ENCODE measurements at regions not wholly inside any gene's neighbourhood (a gene's known extent, or its start where the extent isn't known, plus 50 kb on each side); places are given as distances from the start of the nearest gene placed in this dataset.
A peak's percentile ranks its signal among the peaks of the same experiment; 100 is the strongest.

GRCh38 chr1:201619513-201619912 is 80.6 kb downstream of the NAV1 start:
- H3K4me1 Mint-ChIP-seq = peaks cover 16% of the 10 kb centered on the region
- H3K27me3 Mint-ChIP-seq (ENCODE audit: low read depth) = peaks cover 14% of the 10 kb centered on the region
- no peaks in the 10 kb centered on the region for H3K36me3 Mint-ChIP-seq (ENCODE audit: low read depth)
- no peak overlapping the region for H3K27ac Mint-ChIP-seq (ENCODE audit: unreplicated experiment)
- no peaks in the 10 kb centered on the region for H3K9me3 Mint-ChIP-seq
- no peak overlapping the region for H3K4me3 Mint-ChIP-seq
- DNase-seq (ENCODE audit: low read depth, low spot score) = no peak
- no peak for TF ChIP-seq CTCF (conservative IDR thresholded peaks at IDR 0.05)

GRCh38 chr1:201622353-201622752 is 83.4 kb downstream of the NAV1 start:
- H3K9me3 Mint-ChIP-seq = no peaks in the 10 kb centered on the region
- no peak for DNase-seq (ENCODE audit: low read depth, low spot score)
- H3K27me3 Mint-ChIP-seq (ENCODE audit: low read depth) = no peaks in the 10 kb centered on the region
- H3K4me3 Mint-ChIP-seq = no peak overlapping the region
- no peak for TF ChIP-seq CTCF (conservative IDR thresholded peaks at IDR 0.05)
- H3K4me1 Mint-ChIP-seq = peaks cover 16% of the 10 kb centered on the region
- peak overlapping the region; percentile 73 for H3K27ac Mint-ChIP-seq (ENCODE audit: unreplicated experiment)
- H3K36me3 Mint-ChIP-seq (ENCODE audit: low read depth) = no peaks in the 10 kb centered on the region

DNA sequence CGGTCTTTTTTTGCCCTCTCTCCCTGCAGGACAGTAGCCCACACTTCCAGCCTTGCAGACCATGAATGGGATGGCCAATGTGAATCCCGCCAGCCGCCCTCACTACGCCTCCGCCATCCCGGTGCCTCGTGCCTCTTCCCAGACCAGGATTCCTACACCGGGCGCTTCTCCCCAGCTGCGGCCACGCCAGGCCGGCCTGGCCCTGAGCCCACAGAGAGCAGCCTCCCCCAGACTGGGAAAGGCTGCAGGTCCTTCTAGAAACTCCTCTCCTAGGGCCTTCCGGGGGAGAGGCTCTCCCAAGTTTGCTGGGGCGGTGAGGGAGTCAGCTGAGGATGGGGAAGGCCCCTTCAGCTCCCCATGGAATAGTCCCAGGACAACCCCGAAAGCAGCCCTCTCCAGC is 83.9 kb downstream of the NAV1 start:
- H3K27me3 Mint-ChIP-seq (ENCODE audit: low read depth) = no peaks in the 10 kb centered on the region
- H3K9me3 Mint-ChIP-seq = no peaks in the 10 kb centered on the region
- no peak overlapping the region for H3K4me3 Mint-ChIP-seq
- no peaks in the 10 kb centered on the region for H3K36me3 Mint-ChIP-seq (ENCODE audit: low read depth)
- DNase-seq (ENCODE audit: low read depth, low spot score) = no peak
- H3K27ac Mint-ChIP-seq (ENCODE audit: unreplicated experiment) = no peak overlapping the region
- TF ChIP-seq CTCF (conservative IDR thresholded peaks at IDR 0.05) = no peak
- peaks cover 20% of the 10 kb centered on the region for H3K4me1 Mint-ChIP-seq

- no peak for TF ChIP-seq CTCF (conservative IDR thresholded peaks at IDR 0.05)
- no peak overlapping the region for H3K4me3 Mint-ChIP-seq
- H3K27ac Mint-ChIP-seq (ENCODE audit: unreplicated experiment) = no peak overlapping the region
- no peaks in the 10 kb centered on the region for H3K36me3 Mint-ChIP-seq (ENCODE audit: low read depth)
- no peaks in the 10 kb centered on the region for H3K27me3 Mint-ChIP-seq (ENCODE audit: low read depth)
- DNase-seq (ENCODE audit: low read depth, low spot score) = no peak
- peaks cover 28% of the 10 kb centered on the region for H3K4me1 Mint-ChIP-seq
- no peaks in the 10 kb centered on the region for H3K9me3 Mint-ChIP-seq
Observed at GRCh38 chr1:201624741-201625225, 85.9 kb downstream of the NAV1 start.

DNA sequence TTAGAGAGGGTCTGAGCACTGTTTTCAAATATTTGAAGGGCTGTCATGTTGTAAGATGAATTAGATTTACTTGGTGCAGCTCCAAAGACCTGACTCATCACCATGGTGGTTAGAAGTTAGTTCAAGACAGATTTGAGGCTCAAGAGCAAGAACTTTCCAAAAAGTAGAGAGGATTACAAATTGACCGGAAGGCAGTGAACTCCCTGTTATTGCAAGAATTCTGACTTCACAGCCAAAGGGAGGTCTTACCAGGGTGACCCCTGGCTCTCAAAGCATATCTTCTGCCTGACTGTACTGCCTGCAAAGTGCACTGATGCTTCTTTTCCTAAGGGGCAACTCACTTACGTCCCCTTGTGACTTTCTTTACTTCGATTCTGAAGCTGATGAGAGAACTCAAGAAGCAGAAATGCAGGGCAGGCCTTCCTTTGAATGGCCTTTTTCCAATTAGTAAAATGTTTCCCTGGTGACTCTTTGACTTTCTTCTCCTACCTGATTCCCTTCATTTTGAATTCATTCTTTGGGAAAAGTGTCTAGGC is 86.4 kb downstream of the NAV1 start:
- no peak for TF ChIP-seq CTCF (conservative IDR thresholded peaks at IDR 0.05)
- no peaks in the 10 kb centered on the region for H3K9me3 Mint-ChIP-seq
- peaks cover 23% of the 10 kb centered on the region for H3K4me1 Mint-ChIP-seq
- no peak for DNase-seq (ENCODE audit: low read depth, low spot score)
- H3K4me3 Mint-ChIP-seq = no peak overlapping the region
- H3K27ac Mint-ChIP-seq (ENCODE audit: unreplicated experiment) = no peak overlapping the region
- no peaks in the 10 kb centered on the region for H3K27me3 Mint-ChIP-seq (ENCODE audit: low read depth)
- no peaks in the 10 kb centered on the region for H3K36me3 Mint-ChIP-seq (ENCODE audit: low read depth)
